ENCODE measurements at regions not wholly inside any gene's neighbourhood (a gene's known extent, or its start where the extent isn't known, plus 50 kb on each side); places are given as distances from the start of the nearest gene placed in this dataset.

DNA sequence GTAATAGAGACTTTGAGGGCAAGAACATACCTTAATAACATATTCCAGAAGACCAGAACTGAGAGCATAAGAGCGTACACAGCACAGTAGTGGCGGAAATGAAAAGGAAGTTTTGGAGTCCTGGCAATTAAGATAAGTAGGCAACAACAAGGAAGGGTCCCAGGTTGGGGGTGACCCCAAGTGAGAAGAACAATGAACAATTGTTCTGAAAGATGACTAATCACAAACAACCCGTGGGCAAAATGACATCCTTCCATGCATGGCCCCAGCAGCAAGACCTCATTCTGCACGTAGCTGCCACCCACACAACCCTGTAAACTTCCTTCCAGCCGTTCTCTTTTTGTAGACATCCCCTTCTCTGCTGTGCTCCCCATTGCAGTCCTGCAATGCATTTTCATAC, 384.4 kb upstream of the PABPC4L start:
- TF ChIP-seq POLR2AphosphoS5 (IDR thresholded peaks at IDR 0.05) (no peak), POLR2A (IDR thresholded peaks at IDR 0.05) (no peak)
- TF ChIP-seq, protein P1, sequence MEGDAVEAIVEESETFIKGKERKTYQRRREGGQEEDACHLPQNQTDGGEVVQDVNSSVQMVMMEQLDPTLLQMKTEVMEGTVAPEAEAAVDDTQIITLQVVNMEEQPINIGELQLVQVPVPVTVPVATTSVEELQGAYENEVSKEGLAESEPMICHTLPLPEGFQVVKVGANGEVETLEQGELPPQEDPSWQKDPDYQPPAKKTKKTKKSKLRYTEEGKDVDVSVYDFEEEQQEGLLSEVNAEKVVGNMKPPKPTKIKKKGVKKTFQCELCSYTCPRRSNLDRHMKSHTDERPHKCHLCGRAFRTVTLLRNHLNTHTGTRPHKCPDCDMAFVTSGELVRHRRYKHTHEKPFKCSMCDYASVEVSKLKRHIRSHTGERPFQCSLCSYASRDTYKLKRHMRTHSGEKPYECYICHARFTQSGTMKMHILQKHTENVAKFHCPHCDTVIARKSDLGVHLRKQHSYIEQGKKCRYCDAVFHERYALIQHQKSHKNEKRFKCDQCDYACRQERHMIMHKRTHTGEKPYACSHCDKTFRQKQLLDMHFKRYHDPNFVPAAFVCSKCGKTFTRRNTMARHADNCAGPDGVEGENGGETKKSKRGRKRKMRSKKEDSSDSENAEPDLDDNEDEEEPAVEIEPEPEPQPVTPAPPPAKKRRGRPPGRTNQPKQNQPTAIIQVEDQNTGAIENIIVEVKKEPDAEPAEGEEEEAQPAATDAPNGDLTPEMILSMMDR (IDR thresholded peaks at IDR 0.05): no peak

All from gastroesophageal sphincter (tissue), 3 donors.